K562 (cell line): ENCODE measurements at regions not wholly inside any gene's neighbourhood (a gene's known extent, or its start where the extent isn't known, plus 50 kb on each side); places are given as distances from the start of the nearest gene placed in this dataset.
A peak's percentile ranks its signal among the peaks of the same experiment; 100 is the strongest.

ENCODE experiments used
- ARID3B ChIP-seq: fragments of 250-450 bp; sonication (Bioruptor Pico); IDR thresholded peaks from 2 replicates; pipeline ENCODE4 v1.4.0; 2020; ENCODE audit warnings: borderline replicate concordance
- ATF7 ChIP-seq: fragments of 450-650 bp; IDR thresholded peaks from 2 replicates; pipeline ENCODE4 v1.7.1; 2014; ENCODE audit warnings: mild to moderate bottlenecking, moderate library complexity
- BRCA1 ChIP-seq, 2 experiments: fragments of 450-650 bp in 1 of 2; sonication (generic) in 1 of 2; formaldehyde crosslinking in 1 of 2; IDR thresholded peaks; 2 replicates each; pipeline versions ENCODE4 v1.5.0 to v1.6.1; 2017 to 2020; ENCODE audit warnings: mild to moderate bottlenecking in 1 of 2, missing genetic modification reagents in 1 of 2
- CC2D1A ChIP-seq: fragments of 450-650 bp; IDR thresholded peaks from 2 replicates; pipeline ENCODE4 v1.6.1; 2017; ENCODE audit warnings: mild to moderate bottlenecking
- CCNT2 ChIP-seq: IDR thresholded peaks from 2 replicates; pipeline ENCODE4 v1.6.1; 2011; ENCODE audit warnings: borderline replicate concordance, low read depth, mild to moderate bottlenecking, moderate library complexity, mixed read lengths, low read length; ENCODE audit not compliant: insufficient read length; ENCODE audit errors: extremely low read depth
- DPF2 ChIP-seq: fragments of 450-650 bp; IDR thresholded peaks from 2 replicates; pipeline ENCODE4 v1.6.1; 2016
- EGR1 ChIP-seq: fragments of 450-650 bp; conservative IDR thresholded peaks from 2 replicates; pipeline ENCODE4 v1.6.1; 2017; ENCODE audit warnings: mild to moderate bottlenecking
- ELF1 ChIP-seq: fragments of 200-800 bp; sonication (Bioruptor generic); IDR thresholded peaks from 2 replicates; pipeline ENCODE4 v1.6.1; 2016; ENCODE audit warnings: missing genetic modification characterization, missing compliant biosample characterization
- ETV1 ChIP-seq: fragments of 450-650 bp; conservative IDR thresholded peaks from 2 replicates; pipeline ENCODE4 v1.6.1; 2016; ENCODE audit warnings: missing genetic modification characterization, control low read depth, low read depth, missing compliant biosample characterization
- FIP1L1 ChIP-seq: fragments of 200-400 bp; formaldehyde crosslinking; IDR thresholded peaks from 2 replicates; pipeline ENCODE4 v1.6.1; 2018; ENCODE audit warnings: mild to moderate bottlenecking, low read depth, low read length; ENCODE audit not compliant: poor library complexity, severe bottlenecking
- GTF2F1 ChIP-seq: IDR thresholded peaks from 2 replicates; pipeline ENCODE4 v1.6.1; 2011; ENCODE audit warnings: low read depth, low read length, improper control_type of control experiment
- HNRNPUL1 ChIP-seq: fragments of 200-400 bp; formaldehyde crosslinking; IDR thresholded peaks from 2 replicates; pipeline ENCODE4 v1.6.1; 2017; ENCODE audit warnings: low read length
- KDM4B ChIP-seq, 2 experiments: fragments of 450-650 bp in 1 of 2; sonication (generic) in 1 of 2; IDR thresholded peaks; 2 replicates each; pipeline ENCODE4 v1.6.1; 2016 to 2017; ENCODE audit warnings: borderline replicate concordance in 2 of 2, antibody characterized with exemption in 1 of 2, low read depth in 1 of 2, mild to moderate bottlenecking in 1 of 2
- KHSRP ChIP-seq: fragments of 450-650 bp; IDR thresholded peaks from 2 replicates; pipeline ENCODE4 v1.6.1; 2017
- MCM5 ChIP-seq: fragments of 450-650 bp; IDR thresholded peaks from 2 replicates; pipeline ENCODE4 v1.6.1; 2016; ENCODE audit warnings: low read depth
- NFE2 ChIP-seq: IDR thresholded peaks from 2 replicates; pipeline ENCODE4 v1.6.1; 2014; ENCODE audit warnings: antibody characterized with exemption, low read depth
- NFE2L1 ChIP-seq: fragments of 450-650 bp; IDR thresholded peaks from 2 replicates; pipeline ENCODE4 v1.6.1; 2016; ENCODE audit warnings: missing genetic modification characterization, low read depth, mild to moderate bottlenecking, missing compliant biosample characterization, moderate library complexity, borderline replicate concordance
- PRMT5 ChIP-seq: sonication (generic); formaldehyde crosslinking; IDR thresholded peaks from 2 replicates; pipeline ENCODE4 v1.5.0; 2020; ENCODE audit warnings: missing genetic modification reagents
- PRPF4 ChIP-seq: fragments of 200-400 bp; formaldehyde crosslinking; IDR thresholded peaks from one replicate; pipeline ENCODE4 v1.6.1; 2017; ENCODE audit warnings: low read length, low read depth, mild to moderate bottlenecking; ENCODE audit not compliant: insufficient read depth, poor library complexity, severe bottlenecking
- SLC30A9 ChIP-seq: fragments of 250-450 bp; sonication (Bioruptor Pico); IDR thresholded peaks from 2 replicates; pipeline ENCODE4 v1.8.0; 2022; ENCODE audit warnings: mild to moderate bottlenecking, moderate library complexity
- SMAD3 ChIP-seq: fragments of 450-650 bp; formaldehyde crosslinking; conservative IDR thresholded peaks from 2 replicates; pipeline ENCODE4 v1.4.0; 2020; ENCODE audit warnings: mild to moderate bottlenecking
- SMARCE1 ChIP-seq: fragments of 450-650 bp; IDR thresholded peaks from 2 replicates; pipeline ENCODE4 v1.7.1; 2016; ENCODE audit warnings: mild to moderate bottlenecking
- TEAD1 ChIP-seq, 2 experiments: fragments of 450-650 bp in 1 of 2; sonication (generic) in 1 of 2; formaldehyde crosslinking; IDR thresholded peaks; 2 replicates each; pipeline versions ENCODE4 v1.4.0 to v1.8.0; 2020 to 2022; ENCODE audit warnings: mild to moderate bottlenecking in 2 of 2, missing genetic modification reagents in 1 of 2
- TGIF2 ChIP-seq: sonication (generic); formaldehyde crosslinking; IDR thresholded peaks from 2 replicates; pipeline ENCODE4 v1.8.1; 2022; ENCODE audit warnings: mild to moderate bottlenecking, missing genetic modification reagents, moderate library complexity
- TRIM24 ChIP-seq, 2 experiments: fragments of 450-650 bp; IDR thresholded peaks; 2 replicates each; pipeline ENCODE4 v1.6.1; 2016
- TSC22D4 ChIP-seq: fragments of 450-650 bp; IDR thresholded peaks from 2 replicates; pipeline ENCODE4 v1.6.1; 2016; ENCODE audit warnings: missing genetic modification characterization, missing biosample characterization, control low read depth
- ZBED1 ChIP-seq: IDR thresholded peaks from 2 replicates; pipeline ENCODE4 v1.6.1; 2014
- ZNF316 ChIP-seq: fragments of 450-650 bp; IDR thresholded peaks from 2 replicates; pipeline ENCODE4 v1.6.1; 2016
- ZNF431 ChIP-seq: sonication (generic); formaldehyde crosslinking; IDR thresholded peaks from 2 replicates; pipeline ENCODE4 v1.8.0; 2022; ENCODE audit warnings: mild to moderate bottlenecking, missing genetic modification reagents
- TF ChIP-seq, protein P1 (sequence below): sonication (generic); formaldehyde crosslinking; IDR thresholded peaks from 2 replicates; pipeline ENCODE4 v1.8.1; 2022; ENCODE audit warnings: missing genetic modification reagents

GRCh38 chr1:244325056-244325758, 126.5 kb downstream of the ADSS2 start (continued):
- peak; percentile 45; the same call in 1 of the 2 replicates for TF ChIP-seq SMARCE1
- TF ChIP-seq GTF2F1, result no peak
- no peak for TF ChIP-seq PRMT5
- TF ChIP-seq ARID3B, result no peak
- TF ChIP-seq ZNF316, result peak; percentile 99
- TF ChIP-seq ATF7, result no peak
- no peak for TF ChIP-seq DPF2
- TF ChIP-seq KDM4B (IDR thresholded peaks at IDR 0.05; ENCODE audit: borderline replicate concordance in 2 of 2, low read depth in 1 of 2), result no peak
- TF ChIP-seq TEAD1 (CRISPR knock-in tag; IDR thresholded peaks at IDR 0.05), result peak in 1 of 2 experiments; percentile 39; a peak in 1 of 4 replicates
- TF ChIP-seq SMAD3 (CRISPR knock-in tag), result peak; percentile 66; the same call in 1 of the 2 replicates
- TF ChIP-seq, protein P1, sequence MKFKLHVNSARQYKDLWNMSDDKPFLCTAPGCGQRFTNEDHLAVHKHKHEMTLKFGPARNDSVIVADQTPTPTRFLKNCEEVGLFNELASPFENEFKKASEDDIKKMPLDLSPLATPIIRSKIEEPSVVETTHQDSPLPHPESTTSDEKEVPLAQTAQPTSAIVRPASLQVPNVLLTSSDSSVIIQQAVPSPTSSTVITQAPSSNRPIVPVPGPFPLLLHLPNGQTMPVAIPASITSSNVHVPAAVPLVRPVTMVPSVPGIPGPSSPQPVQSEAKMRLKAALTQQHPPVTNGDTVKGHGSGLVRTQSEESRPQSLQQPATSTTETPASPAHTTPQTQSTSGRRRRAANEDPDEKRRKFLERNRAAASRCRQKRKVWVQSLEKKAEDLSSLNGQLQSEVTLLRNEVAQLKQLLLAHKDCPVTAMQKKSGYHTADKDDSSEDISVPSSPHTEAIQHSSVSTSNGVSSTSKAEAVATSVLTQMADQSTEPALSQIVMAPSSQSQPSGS, result no peak
- no peak for TF ChIP-seq TSC22D4 (tag)
- no peak for TF ChIP-seq EGR1
- no peak for TF ChIP-seq FIP1L1
- TF ChIP-seq TRIM24 (IDR thresholded peaks at IDR 0.05), result no peak
- no peak for TF ChIP-seq NFE2
- TF ChIP-seq NFE2L1 (tag), result no peak
- no peak for TF ChIP-seq KHSRP
- TF ChIP-seq TGIF2 (CRISPR knock-in tag), result no peak
- no peak for TF ChIP-seq BRCA1 (IDR thresholded peaks at IDR 0.05)
- no peak for TF ChIP-seq BRCA1 (CRISPR knock-in tag; IDR thresholded peaks at IDR 0.05)
- no peak for TF ChIP-seq HNRNPUL1
- no peak for TF ChIP-seq SLC30A9 (CRISPR knock-in tag)
- TF ChIP-seq MCM5, result no peak
- no peak for TF ChIP-seq ZBED1
- peak; percentile 61; the same call in 1 of the 2 replicates for TF ChIP-seq CC2D1A
- TF ChIP-seq PRPF4, result no peak
- TF ChIP-seq ELF1 (tag), result peak; percentile 51; the same call in 1 of the 2 replicates
- no peak for TF ChIP-seq CCNT2
- no peak for TF ChIP-seq ZNF431 (CRISPR knock-in tag)
- 0 out of 2 replicates have a peak, but pooled peaks have one; percentile 8 for TF ChIP-seq ETV1 (tag)
